HL-60 (cell line): ENCODE measurements at regions not wholly inside any gene's neighbourhood (a gene's known extent, or its start where the extent isn't known, plus 50 kb on each side); places are given as distances from the start of the nearest gene placed in this dataset.

Experiments used
- CTCF ChIP-seq: IDR thresholded peaks from one replicate; pipeline ENCODE4 v1.5.1; 2011; ENCODE audit warnings: low read length, control low read depth, inconsistent platforms; ENCODE audit not compliant: insufficient read depth
- GABPA ChIP-seq: IDR thresholded peaks from 2 replicates; pipeline ENCODE4 v1.6.1; 2012; ENCODE audit warnings: low read depth
- POLR2AphosphoS5 ChIP-seq: IDR thresholded peaks from 2 replicates; pipeline ENCODE4 v1.6.1; 2012; ENCODE audit warnings: low read depth
- REST ChIP-seq: IDR thresholded peaks from 2 replicates; pipeline ENCODE4 v1.6.1; 2012; ENCODE audit warnings: low read depth; ENCODE audit not compliant: insufficient replicate concordance
- SPI1 ChIP-seq: IDR thresholded peaks from 2 replicates; pipeline ENCODE4 v1.6.1; 2012; ENCODE audit warnings: low read depth, mild to moderate bottlenecking, borderline replicate concordance

DNA sequence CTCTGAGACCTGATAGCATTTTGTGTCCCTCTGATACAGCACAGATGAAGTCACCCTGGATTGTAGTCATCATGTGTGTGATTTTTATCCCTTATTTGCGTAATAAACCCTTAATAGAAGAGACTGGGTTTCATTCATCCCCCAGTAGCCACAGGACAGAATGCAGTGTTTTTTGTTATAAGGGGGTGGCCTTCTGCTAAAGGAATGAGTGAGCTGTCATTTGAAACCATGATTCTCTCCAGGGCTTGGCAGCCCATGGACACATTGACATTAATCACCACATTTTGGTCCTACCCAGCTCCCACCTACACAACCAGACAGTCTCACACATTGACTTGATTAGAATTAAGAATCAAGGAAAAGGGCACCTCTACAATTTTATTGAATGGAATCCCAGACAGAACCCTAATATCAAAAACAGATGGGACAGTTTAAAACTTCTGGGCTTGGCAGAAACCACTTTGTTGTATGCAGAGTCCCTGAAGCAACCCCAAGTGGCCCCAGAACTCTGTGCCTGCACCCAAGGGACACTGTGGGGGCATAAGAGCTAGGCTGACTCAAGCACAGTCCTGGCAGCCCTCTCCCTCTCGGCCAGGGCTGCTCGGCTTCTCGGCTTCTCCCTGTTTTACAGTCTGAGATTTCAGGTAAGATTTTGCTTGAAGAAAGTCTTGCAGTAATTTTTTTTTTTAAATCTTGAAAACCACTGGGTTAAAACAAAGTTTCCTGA, 254.0 kb upstream of the SLC14A2 start:
- TF ChIP-seq CTCF (no peak), GABPA (no peak), POLR2AphosphoS5 (no peak), REST (no peak), SPI1 (no peak)
